Endothelial cell of umbilical vein (primary cell): ENCODE measurements at regions not wholly inside any gene's neighbourhood (a gene's known extent, or its start where the extent isn't known, plus 50 kb on each side); places are given as distances from the start of the nearest gene placed in this dataset.

Source experiments
- BruUV-seq: library from RNA; stranded (reverse); fragments of 400-500 nt; replicated peaks from 2 replicates; lab custom pipeline; 2021; lab: Mats Ljungman, UMichigan
- CTCF ChIA-PET: fragments of 300-600, 350-600 bp; sonication (Branson Sonifier 250); formaldehyde crosslinking; loops from one replicate; lab custom pipeline; 2021; ENCODE audit warnings: antibody characterized with exemption, inconsistent platforms; lab: Charles Lee
- POLR2A ChIA-PET: fragments of 300-600, 350-600 bp; sonication (Branson Sonifier 250); formaldehyde crosslinking; loops from one replicate; lab custom pipeline; 2021; ENCODE audit warnings: antibody characterized with exemption, inconsistent platforms; lab: Charles Lee
- DNase-seq: peaks from one replicate; pipeline ENCODE4 v3.0.0-alpha.2; 2011; ENCODE audit warnings: low read depth, low spot score
- FAIRE-seq: peaks from 2 replicates; lab custom pipeline; 2011; peaks lifted over from hg19 to GRCh38; lab: Jason Lieb, UNC
- H2AFZ ChIP-seq: 2 replicates; pipeline ENCODE4 v1.6.0; 2012; ENCODE audit warnings: low read depth, low read length, control low read depth, inconsistent platforms
- H3K27ac ChIP-seq: 2 replicates; pipeline ENCODE4 v1.5.1; 2011; ENCODE audit warnings: low read depth, mild to moderate bottlenecking, control low read depth, low read length, moderate library complexity; ENCODE audit not compliant: insufficient read depth
- H3K27me3 ChIP-seq, 2 experiments: 2 replicates each; pipeline versions ENCODE4 v1.6.0 to v1.6.1; 2011; ENCODE audit warnings: low read length in 2 of 2, mixed read lengths in 1 of 2; ENCODE audit not compliant: control insufficient read depth in 2 of 2, insufficient read depth in 2 of 2
- H3K36me3 ChIP-seq, 2 experiments: 2 replicates in 1 of 2; 3 replicates in 1 of 2; pipeline ENCODE4 v1.5.1; 2011; ENCODE audit warnings: low read length in 2 of 2, mild to moderate bottlenecking in 1 of 2, moderate library complexity in 1 of 2; ENCODE audit not compliant: control insufficient read depth in 2 of 2, insufficient read depth in 2 of 2; ENCODE audit errors: extremely low read depth in 1 of 2
- H3K4me1 ChIP-seq: 3 replicates; pipeline ENCODE4 v1.5.1; 2011; ENCODE audit warnings: mild to moderate bottlenecking, low read length; ENCODE audit not compliant: control insufficient read depth, insufficient read depth; ENCODE audit errors: extremely low read depth
- H3K4me2 ChIP-seq: 2 replicates; pipeline ENCODE4 v1.6.1; 2011; ENCODE audit warnings: low read length, control low read depth, mixed read lengths; ENCODE audit not compliant: insufficient read depth
- H3K4me3 ChIP-seq, 3 experiments: fragments of 200-600 bp in 1 of 3; sonication (generic), shearing (Covaris generic) in 1 of 3; replicated peaks in 1 of 3; 2 replicates each; pipeline ENCODE4 v1.5.1; 2011 to 2016; ENCODE audit warnings: control low read depth in 3 of 3, low read length in 3 of 3, mild to moderate bottlenecking in 2 of 3, inconsistent platforms in 1 of 3, low read depth in 1 of 3, moderate library complexity in 1 of 3; ENCODE audit not compliant: insufficient read depth in 1 of 3
- H3K79me2 ChIP-seq: 2 replicates; pipeline ENCODE4 v1.6.0; 2012; ENCODE audit warnings: low read length, inconsistent platforms; ENCODE audit not compliant: control insufficient read depth, insufficient read depth
- H3K9ac ChIP-seq: replicated peaks from 2 replicates; pipeline ENCODE3; 2011; ENCODE audit warnings: low read length, control low read depth; ENCODE audit not compliant: insufficient read depth; ENCODE audit errors: extremely low read depth
- H3K9me1 ChIP-seq: replicated peaks from 3 replicates; pipeline ENCODE4 v1.6.0; 2011; ENCODE audit warnings: mild to moderate bottlenecking, low read length; ENCODE audit not compliant: control insufficient read depth, insufficient read depth; ENCODE audit errors: extremely low read depth
- H3K9me3 ChIP-seq: replicated peaks from 2 replicates; pipeline ENCODE4 v1.5.1; 2012; ENCODE audit warnings: low read length, inconsistent platforms; ENCODE audit not compliant: control insufficient read depth, insufficient read depth
- H4K20me1 ChIP-seq: replicated peaks from 2 replicates; pipeline ENCODE3; 2011; ENCODE audit warnings: mild to moderate bottlenecking, low read length; ENCODE audit not compliant: control insufficient read depth, insufficient read depth; ENCODE audit errors: extremely low read depth
- CTCF ChIP-seq, 2 donors: IDR thresholded peaks; 1 replicate in 1 of 2; 2 replicates in 1 of 2; pipeline ENCODE4 v1.5.1; 2011; ENCODE audit warnings: low read length in 2 of 2, mild to moderate bottlenecking in 2 of 2, moderate library complexity in 2 of 2, control low read depth in 1 of 2, inconsistent platforms in 1 of 2, low read depth in 1 of 2; ENCODE audit not compliant: insufficient read depth in 1 of 2; ENCODE audit errors: extremely low read depth in 1 of 2
- EZH2 ChIP-seq: IDR thresholded peaks from 2 replicates; pipeline ENCODE4 v1.6.1; 2012; ENCODE audit warnings: borderline replicate concordance, low read depth, mild to moderate bottlenecking, moderate library complexity, low read length, inconsistent platforms; ENCODE audit not compliant: severe bottlenecking
- FOS ChIP-seq: IDR thresholded peaks from 2 replicates; pipeline ENCODE4 v1.6.1; 2011; ENCODE audit warnings: mild to moderate bottlenecking, low read length, moderate library complexity, borderline replicate concordance; ENCODE audit not compliant: insufficient read depth
- GATA2 ChIP-seq: IDR thresholded peaks from 2 replicates; pipeline ENCODE4 v1.7.0; 2011; ENCODE audit warnings: low read depth, mild to moderate bottlenecking, moderate library complexity, mixed read lengths, low read length; ENCODE audit not compliant: insufficient read length, insufficient read depth
- JUN ChIP-seq: IDR thresholded peaks from 2 replicates; pipeline ENCODE4 v1.6.1; 2011; ENCODE audit warnings: borderline replicate concordance, low read depth; ENCODE audit not compliant: insufficient read length, insufficient read depth
- MAX ChIP-seq: IDR thresholded peaks from 2 replicates; pipeline ENCODE4 v1.6.1; 2011; ENCODE audit not compliant: insufficient read depth, insufficient read length
- MYC ChIP-seq: IDR thresholded peaks from one replicate; pipeline ENCODE4 v1.6.1; 2011; ENCODE audit warnings: mild to moderate bottlenecking, low read depth, low read length
- POLR2A ChIP-seq: IDR thresholded peaks from 2 replicates; pipeline ENCODE4 v1.6.1; 2012; ENCODE audit warnings: low read depth, mild to moderate bottlenecking, control low read depth, low read length
- POLR2AphosphoS5 ChIP-seq: IDR thresholded peaks from 2 replicates; pipeline ENCODE4 v1.6.1; 2012; ENCODE audit warnings: low read depth, mild to moderate bottlenecking, control low read depth, low read length, moderate library complexity; ENCODE audit not compliant: insufficient read depth
- dilution Hi-C: fragments of 300-500 bp; cut with MboI; formaldehyde crosslinking; loops from one replicate; pipeline ENCODE4 v1.15.0; 2019; ENCODE audit warnings: low sequenced_read_pairs; ENCODE audit not compliant: extremely low pct_ligation_motif_present
- intact Hi-C: fragments of 100-400 bp; cut with micrococcal nuclease; formaldehyde crosslinking; loops from one replicate; pipeline ENCODE4 v1.10.0; 2022

- Histone ChIP-seq H3K4me2 (no peak overlapping the region), H3K9me3 (no peaks in the 10 kb centered on the region), H3K4me3 (no peak overlapping the region), H3K27ac (no peak overlapping the region), H3K27me3 (no peaks in the 10 kb centered on the region), H3K79me2 (no peaks in the 10 kb centered on the region), H3K36me3 (no peaks in the 10 kb centered on the region), H3K4me1 (no peaks in the 10 kb centered on the region), H4K20me1 (no peaks in the 10 kb centered on the region), H3K9ac (no peak overlapping the region), H3K9me1 (no peaks in the 10 kb centered on the region), H2AFZ (no peak overlapping the region)
- BruUV-seq = no TSS peak
- POLR2A ChIA-PET = no interaction called here
- dilution Hi-C loops = no loop called here
- FAIRE-seq = peak; percentile 18
- no peak for DNase-seq
- CTCF ChIA-PET = no interaction called here
- intact Hi-C loops = no loop called here
- no peak for TF ChIP-seq MYC
- TF ChIP-seq CTCF (IDR thresholded peaks at IDR 0.05; ENCODE audit: extremely low read depth in 1 of 2, insufficient read depth in 1 of 2, low read depth in 1 of 2, low read length in 2 of 2) = no peak
- TF ChIP-seq EZH2 = no peak
- no peak for TF ChIP-seq FOS
- TF ChIP-seq JUN = no peak
- no peak for TF ChIP-seq MAX
- no peak for TF ChIP-seq GATA2
- TF ChIP-seq POLR2AphosphoS5 = no peak
- TF ChIP-seq POLR2A = no peak
Measured at GRCh38 chr12:105977652-105978051, 161.1 kb downstream of the NUAK1 start.
